ENCODE measurements at regions not wholly inside any gene's neighbourhood (a gene's known extent, or its start where the extent isn't known, plus 50 kb on each side); places are given as distances from the start of the nearest gene placed in this dataset.

DNA sequence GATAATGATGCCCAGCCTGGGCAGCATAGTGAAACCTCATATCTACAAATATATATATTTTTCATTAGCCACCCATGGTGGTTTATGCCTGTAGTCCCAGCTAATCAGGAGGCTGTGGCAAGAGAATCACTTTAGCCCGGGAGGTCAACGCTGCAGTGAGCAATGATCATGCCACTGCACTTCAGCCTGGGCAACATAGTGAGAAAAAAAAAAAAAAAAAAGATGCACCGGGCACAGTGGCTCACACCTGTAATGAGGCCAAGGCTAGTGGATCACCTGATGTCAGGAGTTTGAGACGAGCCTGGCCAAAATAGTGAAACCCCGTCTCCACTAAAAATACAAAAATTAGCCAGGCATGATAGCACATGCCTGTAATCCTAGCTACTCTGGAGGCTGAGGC lies 50.2 kb upstream of the ADRA1B start:
- no peak for TF ChIP-seq EZH2 (IDR thresholded peaks at IDR 0.05; ENCODE audit: insufficient read depth, poor library complexity, severe bottlenecking)
- TF ChIP-seq EZH2phosphoT487 (IDR thresholded peaks at IDR 0.05; ENCODE audit: insufficient read depth, low read depth): no peak

All from GM23248 (cell line).